Left kidney (tissue), 1 donor: ENCODE measurements at regions not wholly inside any gene's neighbourhood (a gene's known extent, or its start where the extent isn't known, plus 50 kb on each side); places are given as distances from the start of the nearest gene placed in this dataset.

Source experiments
- DNase-seq: peaks from one replicate; pipeline ENCODE4 v3.0.0-alpha.2; 2013

DNA sequence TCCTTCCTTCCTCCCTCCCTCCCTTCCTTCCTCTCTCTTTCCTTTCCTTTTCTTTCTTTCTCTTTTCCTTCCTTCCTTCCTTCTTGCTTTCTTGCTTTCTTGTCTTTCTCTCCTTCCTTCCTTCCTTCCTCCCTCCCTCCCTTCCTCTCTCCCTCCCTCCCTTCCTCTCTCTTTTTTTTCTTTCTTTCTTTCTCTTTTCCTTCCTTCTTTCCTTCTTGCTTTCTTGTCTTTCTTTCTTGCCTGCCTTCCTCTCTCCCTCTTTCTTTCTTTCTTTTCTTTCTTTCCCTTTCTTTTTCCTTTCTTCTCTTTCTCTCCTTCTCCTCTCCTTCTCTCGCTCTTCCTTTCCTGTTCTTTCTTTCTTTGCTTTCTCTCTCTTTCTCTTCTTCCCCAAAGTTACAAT, 728.4 kb upstream of the ADAMTS5 start:
- DNase-seq = no peak

GRCh38 chr21:27694667-27695066, 727.8 kb upstream of the ADAMTS5 start:
- DNase-seq = no peak

GRCh38 chr21:27693376-27693775, 726.5 kb upstream of the ADAMTS5 start:
- DNase-seq = no peak

DNA sequence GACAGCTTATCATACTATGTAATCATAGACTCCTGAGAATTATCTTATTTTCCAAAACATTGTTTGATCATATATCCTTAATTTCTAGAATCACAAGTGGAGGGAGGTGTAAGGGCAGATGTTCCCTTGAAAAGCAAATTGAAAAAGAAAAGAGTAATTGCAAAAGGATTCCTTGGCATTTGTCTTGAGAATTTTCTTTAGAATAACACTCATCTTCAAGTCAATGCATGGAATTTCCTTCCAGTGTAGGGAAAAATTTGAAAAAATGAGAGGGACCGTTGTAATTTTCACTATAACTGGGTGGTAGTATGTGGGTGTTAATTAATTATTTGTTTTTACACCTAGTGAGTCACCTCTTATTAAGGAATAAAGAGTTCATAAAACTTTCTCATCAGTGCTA, 724.6 kb upstream of the ADAMTS5 start:
- DNase-seq = no peak

- no peak for DNase-seq
Measured at GRCh38 chr21:27691006-27691405, 724.1 kb upstream of the ADAMTS5 start.

GRCh38 chr21:27690426-27690825, 723.5 kb upstream of the ADAMTS5 start:
- DNase-seq = no peak

DNA sequence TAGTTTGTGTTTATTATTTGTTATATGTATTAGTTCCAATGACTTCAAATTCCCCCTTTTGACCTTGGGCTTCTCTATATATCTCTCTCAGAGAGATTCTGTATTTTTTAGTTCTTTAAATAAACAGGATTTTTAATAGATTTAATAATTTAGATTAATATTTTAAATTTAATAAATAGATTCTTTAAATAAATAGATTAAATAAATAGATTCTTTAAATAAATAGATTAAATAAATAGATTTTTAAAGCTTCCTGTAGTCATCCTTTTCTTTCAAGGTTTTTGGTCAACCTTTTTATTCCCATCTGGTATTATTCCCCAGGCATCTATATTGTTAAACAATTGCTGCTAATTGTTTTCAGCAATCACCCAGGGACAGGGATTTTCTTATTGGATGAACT, 721.9 kb upstream of the ADAMTS5 start:
- no peak for DNase-seq

DNA sequence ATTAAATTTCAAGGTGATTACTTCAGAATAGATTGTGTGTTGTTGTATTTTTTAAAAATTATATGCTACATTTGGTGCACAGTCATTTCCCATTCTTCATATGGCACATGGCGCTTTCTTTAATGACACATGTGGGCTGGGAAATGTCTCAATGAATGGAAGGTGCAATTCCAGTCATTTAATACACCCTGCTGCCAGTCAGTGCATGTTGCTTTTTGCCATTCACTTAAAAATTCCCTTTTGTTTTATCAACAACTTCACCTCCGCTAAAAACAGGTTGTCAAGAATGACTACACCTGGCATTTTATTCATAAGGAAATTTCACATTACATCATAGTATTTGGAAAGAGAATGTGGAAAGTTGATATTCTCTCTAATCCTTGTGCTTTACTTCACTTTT, 716.4 kb upstream of the ADAMTS5 start:
- DNase-seq = no peak

GRCh38 chr21:27681841-27682240, 715.0 kb upstream of the ADAMTS5 start:
- DNase-seq = no peak

- DNase-seq = no peak
Measured at GRCh38 chr21:27681038-27681437, 714.1 kb upstream of the ADAMTS5 start.

DNA sequence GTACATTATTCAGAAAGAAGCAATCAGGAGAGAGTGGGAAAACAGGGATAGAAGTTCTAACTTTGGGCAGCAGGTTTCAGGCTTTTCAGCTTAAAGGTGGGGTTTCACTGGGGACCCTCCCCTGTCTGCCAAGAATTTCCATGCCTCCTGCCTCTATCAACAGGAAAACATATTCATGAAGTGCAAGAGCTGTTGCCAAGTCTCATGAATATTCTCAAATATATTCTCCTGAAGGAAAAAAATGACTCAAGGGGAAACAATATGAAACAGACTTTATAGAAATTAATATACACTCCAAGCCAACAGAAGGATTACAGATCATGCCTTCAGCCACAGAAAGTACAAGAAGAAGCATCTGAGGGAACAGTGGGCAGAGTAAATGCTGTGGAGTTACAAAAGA, 713.3 kb upstream of the ADAMTS5 start:
- DNase-seq = no peak

DNA sequence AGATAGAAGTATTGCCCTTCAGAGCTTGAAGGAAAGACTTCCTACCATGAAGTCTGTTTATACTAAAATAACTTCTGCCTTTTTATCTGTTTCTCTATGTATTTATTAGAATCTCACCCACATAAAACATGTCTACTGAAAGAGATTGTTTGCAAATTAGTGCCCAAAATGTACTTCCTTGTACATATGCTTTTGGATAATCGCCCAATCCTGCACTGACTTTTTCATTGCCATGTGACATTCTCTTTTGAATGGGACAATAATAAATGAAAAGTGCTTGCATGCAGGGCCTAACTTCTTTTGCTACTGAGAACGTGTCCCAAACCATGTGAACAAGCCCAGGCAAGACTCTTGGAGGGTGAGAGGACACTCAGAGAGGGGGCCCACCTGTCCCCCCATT, 711.6 kb upstream of the ADAMTS5 start:
- no peak for DNase-seq

GRCh38 chr21:27677546-27677945, 710.7 kb upstream of the ADAMTS5 start:
- DNase-seq = no peak

DNA sequence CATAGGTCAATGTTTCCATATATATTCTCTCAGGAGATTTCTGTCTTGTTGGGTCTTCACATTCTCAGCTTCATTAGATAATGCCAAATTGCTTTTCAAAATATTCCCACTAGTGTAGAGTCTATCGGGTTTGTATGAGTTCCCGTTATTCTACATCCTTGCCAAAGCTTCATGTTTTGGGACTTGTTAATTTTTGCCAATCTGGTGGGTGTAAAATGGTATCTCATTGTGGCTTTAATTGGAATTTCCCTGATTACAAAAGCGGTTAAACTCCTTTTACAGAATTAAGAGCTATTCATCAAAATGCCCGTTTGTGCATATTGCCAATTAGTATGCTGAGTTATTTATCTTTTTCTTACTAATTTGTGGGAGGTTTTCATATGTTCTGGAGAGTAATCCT, 708.4 kb upstream of the ADAMTS5 start:
- no peak for DNase-seq

GRCh38 chr21:27674041-27674615, 707.2 kb upstream of the ADAMTS5 start:
- DNase-seq = no peak

DNA sequence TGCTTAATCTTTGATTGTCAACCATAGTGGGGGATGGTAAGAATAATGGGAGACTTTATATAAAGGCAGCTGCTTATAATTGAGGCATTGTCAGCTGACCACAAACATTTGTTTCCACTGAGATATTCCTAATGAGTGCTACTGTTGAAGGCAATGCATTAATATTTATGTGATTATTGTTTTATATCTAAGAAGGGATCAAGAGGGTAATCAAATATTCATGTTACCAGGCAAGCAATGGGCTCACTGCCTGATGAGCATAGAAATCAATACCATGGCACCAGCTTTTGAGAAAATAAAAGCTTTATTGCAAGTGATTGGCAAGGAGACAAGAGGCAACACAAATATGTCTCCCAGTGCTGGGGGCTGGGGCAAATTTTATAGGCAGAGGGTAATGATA, 706.7 kb upstream of the ADAMTS5 start:
- DNase-seq = no peak

DNA sequence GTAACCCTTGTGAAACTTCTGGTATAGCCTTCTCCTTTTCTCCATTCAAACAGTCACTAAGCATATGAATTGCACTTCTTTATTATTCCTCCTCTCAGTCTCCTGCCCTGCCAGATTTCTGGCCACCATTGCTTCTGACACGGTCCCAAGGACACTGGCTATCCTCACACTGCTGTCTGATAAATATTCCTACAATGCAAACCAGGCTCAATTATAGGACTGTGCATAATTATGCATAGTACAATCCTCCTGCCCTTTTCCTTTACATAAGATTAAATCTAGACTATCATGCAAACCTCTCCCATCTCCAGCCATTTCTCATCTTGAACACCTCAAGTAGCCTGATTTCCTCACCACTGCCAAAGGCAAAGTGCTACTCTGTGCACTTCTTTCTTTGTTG, 704.3 kb upstream of the ADAMTS5 start:
- no peak for DNase-seq

DNA sequence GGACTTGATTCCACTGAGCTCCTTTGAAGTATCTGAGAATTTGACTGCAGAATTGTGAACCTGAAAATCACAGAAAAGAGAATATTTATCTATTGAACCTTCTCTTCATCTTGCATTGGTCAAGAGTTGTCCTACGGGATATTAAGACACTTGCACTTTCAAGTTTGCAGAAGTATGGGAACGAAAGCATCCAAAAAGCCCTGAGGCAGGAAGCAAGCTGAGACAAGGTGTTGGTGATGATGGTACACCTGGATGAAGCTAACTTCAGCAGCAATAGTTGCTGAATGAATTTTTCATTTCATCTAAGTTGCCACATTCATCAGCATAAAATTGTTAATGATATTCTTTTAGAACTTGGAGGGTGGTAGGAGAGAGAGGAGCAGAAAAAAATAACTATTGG, 686.6 kb upstream of the ADAMTS5 start:
- no peak for DNase-seq

DNA sequence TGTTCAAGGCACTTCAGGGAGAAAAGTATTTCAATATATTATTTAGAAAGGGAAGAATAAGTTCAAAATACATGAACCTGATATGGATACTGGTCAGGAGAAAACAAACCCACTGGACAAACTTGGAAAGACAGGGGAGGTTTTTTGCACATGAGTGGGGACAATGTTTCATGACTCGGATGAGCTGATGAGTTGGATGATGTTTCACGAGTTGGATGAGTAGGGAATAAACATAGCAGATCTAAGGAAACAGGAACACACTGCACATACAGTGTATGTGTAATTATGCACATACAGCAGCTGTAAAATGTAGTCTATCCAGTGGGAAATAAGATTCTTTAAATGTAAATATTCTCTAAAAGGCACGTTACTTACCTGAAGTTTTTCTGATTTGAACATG, 682.9 kb upstream of the ADAMTS5 start:
- no peak for DNase-seq

GRCh38 chr21:27649323-27649722, 682.4 kb upstream of the ADAMTS5 start:
- DNase-seq = no peak

DNA sequence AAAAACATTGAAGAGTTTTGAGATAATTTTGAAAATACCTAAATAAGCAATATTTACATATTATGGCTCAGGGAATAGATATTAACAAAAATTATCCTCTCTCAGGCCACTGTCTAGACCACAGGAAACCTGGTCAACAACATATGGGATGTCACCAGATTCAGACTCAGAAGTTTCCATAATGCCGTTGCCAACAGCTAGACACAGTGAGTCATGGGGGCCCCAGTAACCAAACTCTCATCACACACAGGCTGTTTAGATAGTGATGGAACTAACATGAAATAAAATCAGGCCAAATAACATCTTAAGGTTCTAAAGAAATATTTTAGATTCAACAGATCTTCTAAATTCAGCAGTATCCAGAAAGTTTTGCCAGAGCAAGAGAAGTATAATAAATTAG, 681.7 kb upstream of the ADAMTS5 start:
- no peak for DNase-seq

DNA sequence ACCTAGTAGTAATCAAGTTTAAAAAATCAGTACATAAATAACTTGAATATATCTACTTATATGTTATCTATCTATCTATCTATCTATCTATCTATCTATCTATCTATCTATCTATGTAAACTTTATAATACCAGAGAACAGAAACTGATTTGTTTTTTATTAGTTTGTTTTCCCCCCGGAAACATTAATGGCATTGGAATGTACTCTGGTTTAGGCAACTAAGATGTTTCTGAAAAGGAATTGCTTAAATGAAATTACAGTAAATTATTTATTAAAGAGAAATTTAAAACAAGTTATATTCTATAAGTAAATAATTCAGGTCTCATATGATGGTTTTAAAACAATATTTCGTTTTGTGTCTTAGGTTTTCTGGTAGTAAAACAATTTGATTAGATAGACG, 681.0 kb upstream of the ADAMTS5 start:
- DNase-seq = no peak

DNA sequence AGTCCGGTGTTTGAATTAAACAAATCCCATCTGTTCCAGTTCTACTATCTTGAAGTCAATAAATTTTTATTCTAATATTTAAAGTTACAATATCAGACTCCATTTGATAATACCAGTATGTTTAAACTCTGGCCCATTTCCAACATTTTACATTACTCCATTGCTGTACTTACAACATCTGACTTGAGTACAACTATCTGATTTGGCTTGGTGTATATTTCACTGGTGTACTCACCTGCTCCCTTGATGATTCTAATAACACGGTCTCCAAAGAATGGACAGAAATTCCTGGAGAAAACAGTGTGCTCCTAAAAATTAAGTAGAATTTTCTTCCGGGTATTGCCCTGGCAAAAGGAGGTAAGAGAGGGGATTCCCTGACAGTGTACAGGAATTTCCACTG, 680.5 kb upstream of the ADAMTS5 start:
- DNase-seq = no peak

GRCh38 chr21:27646691-27647090, 679.8 kb upstream of the ADAMTS5 start:
- no peak for DNase-seq

GRCh38 chr21:27646056-27646455, 679.2 kb upstream of the ADAMTS5 start:
- no peak for DNase-seq
